ENCODE measurements at regions not wholly inside any gene's neighbourhood (a gene's known extent, or its start where the extent isn't known, plus 50 kb on each side); places are given as distances from the start of the nearest gene placed in this dataset.
"Not testable (repeated sequence)": the region's sequence is repeated elsewhere in the genome, so short reads cannot be mapped to it uniquely, and the experiment has no call there.

GRCh38 chr7:14973712-14974428 lies 71.3 kb upstream of the DGKB start:
- no peak for DNase-seq

DNA sequence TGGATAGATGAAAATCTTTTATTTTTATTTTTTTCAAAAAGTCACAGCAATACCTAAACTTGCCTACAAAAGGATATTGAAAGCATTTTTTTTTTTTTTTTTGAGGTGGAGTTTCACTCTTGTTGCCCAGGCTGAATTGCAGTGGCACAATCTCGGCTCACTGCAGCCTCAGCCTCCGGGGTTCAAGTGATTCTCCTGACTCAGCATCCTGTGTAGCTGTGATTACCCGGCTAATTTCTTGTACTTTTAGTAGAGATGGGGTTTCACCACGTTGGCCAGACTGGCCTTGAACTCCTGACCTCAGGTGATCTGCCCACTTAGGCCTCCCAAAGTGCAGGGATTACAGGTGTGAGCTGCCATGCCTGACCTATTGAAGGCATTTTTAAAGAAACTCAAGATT lies 69.1 kb upstream of the DGKB start:
- not testable (repeated sequence) for DNase-seq

GRCh38 chr7:14967376-14967775 lies 64.8 kb upstream of the DGKB start:
- DNase-seq, result not testable (repeated sequence)

DNA sequence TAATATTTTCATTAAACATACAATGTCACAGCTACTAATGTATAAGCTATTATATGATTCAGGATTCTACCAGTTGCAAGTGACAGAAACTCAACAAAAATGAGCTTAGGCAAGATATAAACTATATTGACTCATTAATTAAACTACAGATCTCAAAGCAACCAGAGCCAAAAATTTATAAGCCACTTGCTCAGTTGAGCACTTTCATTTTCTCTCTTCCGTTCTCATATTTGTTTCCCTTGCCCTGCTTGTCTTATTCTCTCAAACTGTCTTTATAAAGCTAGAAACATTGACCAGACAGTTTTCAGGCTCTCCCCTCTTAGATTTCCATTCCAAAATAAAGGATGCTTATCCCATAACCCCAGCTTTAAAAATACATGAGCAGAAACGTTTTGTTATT lies 60.2 kb upstream of the DGKB start:
- no peak for DNase-seq

DNA sequence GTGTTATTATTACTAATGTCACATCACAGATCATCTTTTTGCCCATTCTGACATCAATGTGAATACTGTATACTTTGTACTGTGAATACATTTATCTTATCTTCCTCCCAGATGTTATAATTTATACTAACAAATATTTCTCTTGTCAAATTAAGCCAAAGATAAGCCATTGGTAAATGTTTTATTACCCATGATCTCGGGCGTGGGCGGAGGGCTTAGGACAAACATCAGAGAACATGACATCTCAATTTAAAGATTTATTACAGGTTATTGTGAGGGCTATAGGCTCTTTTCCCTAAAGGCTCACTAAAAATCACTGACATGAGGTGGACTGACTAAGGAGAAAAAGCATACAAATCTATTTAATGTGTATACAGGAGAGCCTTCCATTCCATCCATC lies 58.2 kb upstream of the DGKB start:
- DNase-seq, result no peak

DNA sequence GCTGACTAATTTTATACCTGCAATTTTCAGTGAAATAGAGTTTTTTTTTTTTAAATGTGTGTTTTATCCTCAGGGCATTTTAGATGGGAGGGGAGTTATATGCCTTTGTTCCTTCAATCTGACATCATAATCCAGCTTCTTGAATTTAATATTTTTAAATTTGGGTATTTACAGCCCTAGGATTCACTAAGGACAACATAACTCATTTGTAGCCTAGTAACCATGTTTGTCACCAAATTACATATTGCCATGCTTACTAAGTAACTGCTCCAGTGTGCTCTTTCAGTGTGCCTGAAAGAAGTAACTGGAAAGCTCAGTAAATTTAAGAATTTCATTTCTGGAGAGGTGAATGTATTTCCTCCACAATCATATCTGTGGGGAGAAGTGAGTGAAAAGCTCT lies 56.8 kb upstream of the DGKB start:
- DNase-seq, result no peak

GRCh38 chr7:14954035-14954434 lies 51.5 kb upstream of the DGKB start:
- DNase-seq, result no peak
